HG03378 (cell line): ENCODE measurements at regions not wholly inside any gene's neighbourhood (a gene's known extent, or its start where the extent isn't known, plus 50 kb on each side); places are given as distances from the start of the nearest gene placed in this dataset.

Source experiments
- ATAC-seq: cut with Tn5 transposase; IDR thresholded peaks from one replicate; pipeline ENCODE4 v1.9.1; 2021; ENCODE audit warnings: mild to moderate bottlenecking, moderate library complexity; ENCODE audit not compliant: unreplicated experiment

- ATAC-seq = no peak
These were observed 1548.4 kb upstream of the TMEFF2 start for GRCh38 chr2:193743089-193743488.

- no peak for ATAC-seq
These were observed 1544.2 kb upstream of the TMEFF2 start for GRCh38 chr2:193738892-193739291.

- no peak for ATAC-seq
These were observed 1518.2 kb upstream of the TMEFF2 start for GRCh38 chr2:193712912-193713311.

- ATAC-seq = no peak
These were observed 1508.7 kb upstream of the TMEFF2 start for GRCh38 chr2:193703411-193703810.

GRCh38 chr2:193701484-193701883, 1506.8 kb upstream of the TMEFF2 start:
- ATAC-seq = no peak

GRCh38 chr2:193695367-193695766, 1500.6 kb upstream of the TMEFF2 start:
- ATAC-seq = peak; percentile 72

- no peak for ATAC-seq
These were observed 1499.0 kb upstream of the TMEFF2 start for GRCh38 chr2:193693758-193694157.

- no peak for ATAC-seq
These were observed 1495.8 kb upstream of the TMEFF2 start for GRCh38 chr2:193690572-193690971.

GRCh38 chr2:193687195-193687594, 1492.5 kb upstream of the TMEFF2 start:
- no peak for ATAC-seq

GRCh38 chr2:193679847-193680246, 1485.1 kb upstream of the TMEFF2 start:
- no peak for ATAC-seq

- no peak for ATAC-seq
These were observed 1475.7 kb upstream of the TMEFF2 start for GRCh38 chr2:193670478-193670877.

GRCh38 chr2:193668557-193669323, 1474.0 kb upstream of the TMEFF2 start:
- no peak for ATAC-seq

- ATAC-seq = no peak
These were observed 1433.2 kb upstream of the TMEFF2 start for GRCh38 chr2:193627927-193628272.

- no peak for ATAC-seq
These were observed 1432.6 kb upstream of the TMEFF2 start for GRCh38 chr2:193627187-193627926.

GRCh38 chr2:193608451-193608850, 1413.7 kb upstream of the TMEFF2 start:
- no peak for ATAC-seq

- no peak for ATAC-seq
These were observed 1396.1 kb upstream of the TMEFF2 start for GRCh38 chr2:193590831-193591230.

- ATAC-seq = peak; percentile 90
These were observed 1389.8 kb upstream of the TMEFF2 start for GRCh38 chr2:193584522-193584938.

- ATAC-seq = no peak
These were observed 1389.1 kb upstream of the TMEFF2 start for GRCh38 chr2:193583638-193584400.

GRCh38 chr2:193581807-193582206, 1387.1 kb upstream of the TMEFF2 start:
- ATAC-seq = no peak

- ATAC-seq = no peak
These were observed 1385.6 kb upstream of the TMEFF2 start for GRCh38 chr2:193580176-193580950.

GRCh38 chr2:193566886-193567285, 1372.2 kb upstream of the TMEFF2 start:
- no peak for ATAC-seq
